ENCODE measurements at regions not wholly inside any gene's neighbourhood (a gene's known extent, or its start where the extent isn't known, plus 50 kb on each side); places are given as distances from the start of the nearest gene placed in this dataset.
"Not testable (repeated sequence)": the region's sequence is repeated elsewhere in the genome, so short reads cannot be mapped to it uniquely, and the experiment has no call there.

DNA sequence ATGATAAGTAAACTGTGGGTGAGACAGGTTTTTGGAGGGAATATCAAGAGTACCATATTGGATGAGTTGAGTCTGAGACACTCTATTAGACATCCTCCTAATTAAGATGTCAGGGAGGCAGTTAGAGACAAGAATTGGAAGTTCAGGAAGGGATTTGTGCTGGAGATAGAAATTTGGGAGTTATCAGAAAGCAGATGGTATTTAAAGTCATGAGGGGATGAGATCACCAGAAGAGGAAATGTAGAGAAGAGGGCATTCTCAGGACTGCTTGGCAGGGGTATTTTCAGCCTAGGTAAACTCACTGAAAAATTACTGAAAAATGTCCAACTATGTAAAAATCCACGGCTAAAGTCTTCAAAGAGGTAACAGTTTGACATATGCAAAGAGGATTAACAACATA is 161.6 kb upstream of the PGRMC2 start:
- H3K4me1 ChIP-seq (ENCODE audit: control insufficient read depth, insufficient read depth, low read length), result no peaks in the 10 kb centered on the region
- no peak overlapping the region for H3K4me3 ChIP-seq (ENCODE audit: low read depth, low read length)
- no peak overlapping the region for H3K9ac ChIP-seq (ENCODE audit: low read depth, low read length)
- no peaks in the 10 kb centered on the region for H3K9me3 ChIP-seq (ENCODE audit: control insufficient read depth, insufficient read depth, low read length)
- H3K27me3 ChIP-seq (ENCODE audit: control insufficient read depth, insufficient read depth, low read length), result no peaks in the 10 kb centered on the region
- no peaks in the 10 kb centered on the region for H3K36me3 ChIP-seq (ENCODE audit: control insufficient read depth, insufficient read depth, low read length)

- Histone ChIP-seq H3K9me3 (ENCODE audit: control insufficient read depth, insufficient read depth, low read length) (peaks cover 11% of the 10 kb centered on the region), H3K27me3 (ENCODE audit: control insufficient read depth, insufficient read depth, low read length) (no peaks in the 10 kb centered on the region), H3K9ac (ENCODE audit: low read depth, low read length) (no peak overlapping the region), H3K4me3 (ENCODE audit: low read depth, low read length) (no peak overlapping the region), H3K4me1 (ENCODE audit: control insufficient read depth, insufficient read depth, low read length) (no peaks in the 10 kb centered on the region), H3K36me3 (ENCODE audit: control insufficient read depth, insufficient read depth, low read length) (no peaks in the 10 kb centered on the region)
Measured at GRCh38 chr4:128444544-128445302, 157.1 kb upstream of the PGRMC2 start.

GRCh38 chr4:128440923-128441322 is 153.3 kb upstream of the PGRMC2 start:
- peaks cover 17% of the 10 kb centered on the region for H3K9me3 ChIP-seq (ENCODE audit: control insufficient read depth, insufficient read depth, low read length)
- no peaks in the 10 kb centered on the region for H3K27me3 ChIP-seq (ENCODE audit: control insufficient read depth, insufficient read depth, low read length)
- H3K36me3 ChIP-seq (ENCODE audit: control insufficient read depth, insufficient read depth, low read length), result no peaks in the 10 kb centered on the region
- no peaks in the 10 kb centered on the region for H3K4me1 ChIP-seq (ENCODE audit: control insufficient read depth, insufficient read depth, low read length)
- H3K9ac ChIP-seq (ENCODE audit: low read depth, low read length), result no peak overlapping the region
- no peak overlapping the region for H3K4me3 ChIP-seq (ENCODE audit: low read depth, low read length)

DNA sequence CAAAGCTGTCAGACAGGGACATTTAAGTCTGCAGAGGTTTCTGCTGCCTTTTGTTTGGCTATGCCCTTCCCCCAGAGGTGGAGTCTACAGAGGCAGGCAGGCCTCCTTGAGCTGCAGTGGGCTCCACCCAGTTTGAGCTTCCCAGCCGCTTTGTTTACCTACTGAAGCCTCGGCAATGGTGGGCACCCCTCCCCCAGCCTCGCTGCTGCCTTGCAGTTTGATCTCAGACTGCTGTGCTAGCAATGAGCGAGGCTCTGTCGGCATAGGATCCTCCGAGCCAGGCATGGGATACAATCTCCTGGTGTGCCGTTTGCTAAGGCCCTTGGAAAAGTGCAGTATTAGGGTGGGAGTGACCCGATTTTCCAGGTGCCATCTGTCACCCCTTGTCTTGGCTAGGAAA is 149.4 kb upstream of the PGRMC2 start:
- H3K4me3 ChIP-seq (ENCODE audit: low read depth, low read length); H3K9ac ChIP-seq (ENCODE audit: low read depth, low read length); H3K4me1 ChIP-seq (ENCODE audit: control insufficient read depth, insufficient read depth, low read length); H3K27me3 ChIP-seq (ENCODE audit: control insufficient read depth, insufficient read depth, low read length); H3K36me3 ChIP-seq (ENCODE audit: control insufficient read depth, insufficient read depth, low read length): not testable (repeated sequence)
- peaks cover 13% of the 10 kb centered on the region for H3K9me3 ChIP-seq (ENCODE audit: control insufficient read depth, insufficient read depth, low read length)

- H3K36me3 ChIP-seq (ENCODE audit: control insufficient read depth, insufficient read depth, low read length); H3K9ac ChIP-seq (ENCODE audit: low read depth, low read length); H3K4me3 ChIP-seq (ENCODE audit: low read depth, low read length); H3K27me3 ChIP-seq (ENCODE audit: control insufficient read depth, insufficient read depth, low read length); H3K9me3 ChIP-seq (ENCODE audit: control insufficient read depth, insufficient read depth, low read length); H3K4me1 ChIP-seq (ENCODE audit: control insufficient read depth, insufficient read depth, low read length): not testable (repeated sequence)
Measured at GRCh38 chr4:128429023-128429613, 141.5 kb upstream of the PGRMC2 start.

GRCh38 chr4:128428397-128428796 is 140.8 kb upstream of the PGRMC2 start:
- H3K9ac ChIP-seq (ENCODE audit: low read depth, low read length), result no peak overlapping the region
- H3K9me3 ChIP-seq (ENCODE audit: control insufficient read depth, insufficient read depth, low read length), result no peaks in the 10 kb centered on the region
- no peaks in the 10 kb centered on the region for H3K4me1 ChIP-seq (ENCODE audit: control insufficient read depth, insufficient read depth, low read length)
- no peak overlapping the region for H3K4me3 ChIP-seq (ENCODE audit: low read depth, low read length)
- H3K36me3 ChIP-seq (ENCODE audit: control insufficient read depth, insufficient read depth, low read length), result no peaks in the 10 kb centered on the region
- no peaks in the 10 kb centered on the region for H3K27me3 ChIP-seq (ENCODE audit: control insufficient read depth, insufficient read depth, low read length)

DNA sequence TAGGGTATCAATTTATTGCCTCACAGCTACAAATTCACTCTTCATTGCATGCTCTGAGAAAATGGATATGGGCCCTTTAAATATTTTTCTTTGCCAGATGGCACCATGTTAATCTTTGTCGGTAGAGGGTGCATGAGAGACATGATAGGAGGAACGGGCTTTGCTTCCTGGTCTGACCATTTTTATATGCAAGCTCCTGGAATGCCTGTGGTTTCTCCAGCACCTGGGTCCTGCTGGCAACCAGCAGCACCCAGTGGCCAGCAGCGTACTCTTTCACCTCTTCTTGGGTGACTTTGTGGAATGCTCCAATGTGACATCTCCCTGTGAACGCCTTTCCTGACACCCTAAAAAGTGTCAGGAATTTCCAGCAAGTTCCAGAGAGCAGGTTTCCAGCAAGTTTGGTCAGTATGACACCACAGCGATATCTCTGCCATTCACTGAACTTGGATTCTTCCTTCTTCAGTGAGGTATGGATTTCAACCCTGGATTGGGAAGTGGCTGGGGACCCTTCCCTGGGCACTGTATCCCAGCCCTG is 140.3 kb upstream of the PGRMC2 start:
- H3K4me1 ChIP-seq (ENCODE audit: control insufficient read depth, insufficient read depth, low read length), result no peaks in the 10 kb centered on the region
- H3K27me3 ChIP-seq (ENCODE audit: control insufficient read depth, insufficient read depth, low read length), result no peaks in the 10 kb centered on the region
- no peaks in the 10 kb centered on the region for H3K36me3 ChIP-seq (ENCODE audit: control insufficient read depth, insufficient read depth, low read length)
- H3K9ac ChIP-seq (ENCODE audit: low read depth, low read length), result no peak overlapping the region
- H3K9me3 ChIP-seq (ENCODE audit: control insufficient read depth, insufficient read depth, low read length), result no peaks in the 10 kb centered on the region
- no peak overlapping the region for H3K4me3 ChIP-seq (ENCODE audit: low read depth, low read length)

GRCh38 chr4:128424527-128425497 is 137.2 kb upstream of the PGRMC2 start:
- H3K9ac ChIP-seq (ENCODE audit: low read depth, low read length), result no peak overlapping the region
- H3K4me3 ChIP-seq (ENCODE audit: low read depth, low read length), result no peak overlapping the region
- no peaks in the 10 kb centered on the region for H3K27me3 ChIP-seq (ENCODE audit: control insufficient read depth, insufficient read depth, low read length)
- H3K4me1 ChIP-seq (ENCODE audit: control insufficient read depth, insufficient read depth, low read length), result no peaks in the 10 kb centered on the region
- H3K9me3 ChIP-seq (ENCODE audit: control insufficient read depth, insufficient read depth, low read length), result no peaks in the 10 kb centered on the region
- H3K36me3 ChIP-seq (ENCODE audit: control insufficient read depth, insufficient read depth, low read length), result no peaks in the 10 kb centered on the region

DNA sequence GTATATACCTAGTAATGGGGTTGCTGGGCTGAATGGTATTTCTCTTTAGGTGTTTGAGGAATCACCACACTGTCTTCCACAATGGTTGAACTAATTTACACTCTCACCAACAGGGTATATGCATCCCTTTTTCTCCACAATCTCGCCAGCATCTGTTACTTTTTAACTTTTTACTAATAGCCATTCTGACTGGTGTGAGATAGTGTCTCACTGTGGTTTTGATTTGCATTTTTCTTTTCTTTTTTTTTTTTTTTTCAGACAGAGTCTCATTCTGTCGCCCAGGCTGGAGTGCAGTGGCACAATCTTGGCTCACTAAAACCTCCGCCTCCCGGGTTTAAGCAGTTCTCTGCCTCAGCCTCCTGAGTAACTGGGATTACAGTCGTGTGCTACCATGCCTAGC is 134.7 kb upstream of the PGRMC2 start:
- H3K36me3 ChIP-seq (ENCODE audit: control insufficient read depth, insufficient read depth, low read length); H3K9ac ChIP-seq (ENCODE audit: low read depth, low read length); H3K9me3 ChIP-seq (ENCODE audit: control insufficient read depth, insufficient read depth, low read length); H3K4me3 ChIP-seq (ENCODE audit: low read depth, low read length); H3K4me1 ChIP-seq (ENCODE audit: control insufficient read depth, insufficient read depth, low read length); H3K27me3 ChIP-seq (ENCODE audit: control insufficient read depth, insufficient read depth, low read length): not testable (repeated sequence)

DNA sequence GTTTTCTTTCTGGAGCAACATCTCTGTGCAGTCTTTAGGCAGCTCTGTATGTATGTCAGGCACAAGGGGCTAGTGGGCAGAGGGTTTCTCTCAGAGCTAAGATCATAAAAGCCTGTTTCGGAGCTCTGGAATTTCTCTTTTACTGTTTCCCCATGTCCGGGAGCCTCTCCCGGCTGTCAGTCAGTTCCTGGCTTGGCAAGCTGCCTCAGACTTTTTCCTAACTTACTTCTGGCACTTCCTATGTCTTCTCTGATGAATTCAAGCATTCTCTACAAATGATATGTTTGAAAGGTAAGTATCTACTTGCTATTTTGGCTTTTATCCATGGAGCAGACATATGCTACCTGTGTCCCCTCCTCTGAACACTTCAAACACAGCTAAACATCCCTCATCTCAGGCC is 129.3 kb upstream of the PGRMC2 start:
- Histone ChIP-seq H3K9me3 (ENCODE audit: control insufficient read depth, insufficient read depth, low read length) (no peaks in the 10 kb centered on the region), H3K4me3 (ENCODE audit: low read depth, low read length) (no peak overlapping the region), H3K4me1 (ENCODE audit: control insufficient read depth, insufficient read depth, low read length) (no peaks in the 10 kb centered on the region), H3K36me3 (ENCODE audit: control insufficient read depth, insufficient read depth, low read length) (no peaks in the 10 kb centered on the region), H3K27me3 (ENCODE audit: control insufficient read depth, insufficient read depth, low read length) (no peaks in the 10 kb centered on the region), H3K9ac (ENCODE audit: low read depth, low read length) (no peak overlapping the region)

GRCh38 chr4:128410037-128410436 is 122.4 kb upstream of the PGRMC2 start:
- no peak overlapping the region for H3K4me3 ChIP-seq (ENCODE audit: low read depth, low read length)
- H3K4me1 ChIP-seq (ENCODE audit: control insufficient read depth, insufficient read depth, low read length), result no peaks in the 10 kb centered on the region
- no peak overlapping the region for H3K9ac ChIP-seq (ENCODE audit: low read depth, low read length)
- no peaks in the 10 kb centered on the region for H3K27me3 ChIP-seq (ENCODE audit: control insufficient read depth, insufficient read depth, low read length)
- no peaks in the 10 kb centered on the region for H3K9me3 ChIP-seq (ENCODE audit: control insufficient read depth, insufficient read depth, low read length)
- no peaks in the 10 kb centered on the region for H3K36me3 ChIP-seq (ENCODE audit: control insufficient read depth, insufficient read depth, low read length)
